T-helper 17 cell (primary cell): ENCODE measurements at regions not wholly inside any gene's neighbourhood (a gene's known extent, or its start where the extent isn't known, plus 50 kb on each side); places are given as distances from the start of the nearest gene placed in this dataset.

Experiments used
- ATAC-seq: fragments of 150-1000 bp; cut with Tn5 transposase; 2 replicates; pipeline ENCODE4 v1.10.0; 2021; ENCODE audit warnings: mild to moderate bottlenecking, moderate library complexity
- DNase-seq, 3 donors: peaks; one replicate each; pipeline versions ENCODE4 v3.0.0 to v3.0.0-alpha.2; 2020 to 2021
- H3K9me3 ChIP-seq: one replicate; pipeline ENCODE4 v1.7.0; 2013; ENCODE audit warnings: low read length, mild to moderate bottlenecking; ENCODE audit not compliant: control insufficient read depth, poor library complexity, severe bottlenecking
- H3K27ac Mint-ChIP-seq: one replicate; pipeline ENCODE4 v1.8.0; 2022; ENCODE audit warnings: mild to moderate bottlenecking, moderate library complexity, mixed read lengths
- H3K27me3 Mint-ChIP-seq: one replicate; pipeline ENCODE4 v1.8.0; 2022; ENCODE audit warnings: mixed read lengths
- H3K36me3 Mint-ChIP-seq: one replicate; pipeline ENCODE4 v1.8.0; 2022; ENCODE audit warnings: low read depth, mixed read lengths
- H3K4me1 Mint-ChIP-seq: one replicate; pipeline ENCODE4 v1.8.0; 2022; ENCODE audit warnings: mild to moderate bottlenecking, mixed read lengths
- H3K4me3 Mint-ChIP-seq: one replicate; pipeline ENCODE4 v1.8.0; 2022; ENCODE audit warnings: mild to moderate bottlenecking, moderate library complexity, mixed read lengths

- no peaks in the 10 kb centered on the region for H3K4me1 Mint-ChIP-seq
- no peak overlapping the region for H3K27ac Mint-ChIP-seq
- DNase-seq (no peak), ATAC-seq (no peak)
- H3K36me3 Mint-ChIP-seq, result no peaks in the 10 kb centered on the region
- H3K4me3 Mint-ChIP-seq, result no peak overlapping the region
- no peaks in the 10 kb centered on the region for H3K9me3 ChIP-seq
- H3K27me3 Mint-ChIP-seq, result no peaks in the 10 kb centered on the region
Observed at GRCh38 chr6:93575495-93576267, 156.3 kb upstream of the EPHA7 start.

GRCh38 chr6:93574299-93574698 is 154.9 kb upstream of the EPHA7 start:
- H3K9me3 ChIP-seq, result no peaks in the 10 kb centered on the region
- DNase-seq (no peak), ATAC-seq (no peak)
- H3K27ac Mint-ChIP-seq, result no peak overlapping the region
- H3K4me3 Mint-ChIP-seq, result no peak overlapping the region
- no peaks in the 10 kb centered on the region for H3K36me3 Mint-ChIP-seq
- no peaks in the 10 kb centered on the region for H3K4me1 Mint-ChIP-seq
- H3K27me3 Mint-ChIP-seq, result no peaks in the 10 kb centered on the region

GRCh38 chr6:93571346-93571745 is 152.0 kb upstream of the EPHA7 start:
- Mint-ChIP-seq H3K4me3 (no peak overlapping the region), H3K36me3 (no peaks in the 10 kb centered on the region), H3K4me1 (no peaks in the 10 kb centered on the region), H3K27me3 (no peaks in the 10 kb centered on the region), H3K27ac (no peak overlapping the region)
- ATAC-seq, result no peak
- no peak for DNase-seq
- no peaks in the 10 kb centered on the region for H3K9me3 ChIP-seq

GRCh38 chr6:93568169-93568568 is 148.8 kb upstream of the EPHA7 start:
- Mint-ChIP-seq H3K27me3 (no peaks in the 10 kb centered on the region), H3K4me1 (no peaks in the 10 kb centered on the region), H3K36me3 (no peaks in the 10 kb centered on the region), H3K4me3 (no peak overlapping the region), H3K27ac (no peak overlapping the region)
- DNase-seq (no peak), ATAC-seq (no peak)
- H3K9me3 ChIP-seq, result no peaks in the 10 kb centered on the region

GRCh38 chr6:93567164-93567563 is 147.8 kb upstream of the EPHA7 start:
- Mint-ChIP-seq H3K27ac (no peak overlapping the region), H3K4me1 (no peaks in the 10 kb centered on the region), H3K4me3 (no peak overlapping the region), H3K36me3 (no peaks in the 10 kb centered on the region), H3K27me3 (no peaks in the 10 kb centered on the region)
- H3K9me3 ChIP-seq, result no peaks in the 10 kb centered on the region
- ATAC-seq, result no peak
- no peak for DNase-seq

GRCh38 chr6:93566285-93566684 is 146.9 kb upstream of the EPHA7 start:
- ATAC-seq (no peak), DNase-seq (no peak)
- H3K27ac Mint-ChIP-seq, result no peak overlapping the region
- no peaks in the 10 kb centered on the region for H3K9me3 ChIP-seq
- H3K27me3 Mint-ChIP-seq, result no peaks in the 10 kb centered on the region
- no peaks in the 10 kb centered on the region for H3K36me3 Mint-ChIP-seq
- H3K4me3 Mint-ChIP-seq, result no peak overlapping the region
- H3K4me1 Mint-ChIP-seq, result no peaks in the 10 kb centered on the region

GRCh38 chr6:93562582-93562981 is 143.2 kb upstream of the EPHA7 start:
- Mint-ChIP-seq H3K36me3 (no peaks in the 10 kb centered on the region), H3K27me3 (no peaks in the 10 kb centered on the region), H3K4me3 (no peak overlapping the region), H3K4me1 (no peaks in the 10 kb centered on the region), H3K27ac (no peak overlapping the region)
- ATAC-seq (no peak), DNase-seq (no peak)
- H3K9me3 ChIP-seq, result no peaks in the 10 kb centered on the region

GRCh38 chr6:93555292-93555691 is 135.9 kb upstream of the EPHA7 start:
- Mint-ChIP-seq H3K27me3 (no peaks in the 10 kb centered on the region), H3K27ac (no peak overlapping the region), H3K4me1 (no peaks in the 10 kb centered on the region), H3K4me3 (no peak overlapping the region), H3K36me3 (no peaks in the 10 kb centered on the region)
- DNase-seq, result no peak
- ATAC-seq, result no peak
- H3K9me3 ChIP-seq, result no peaks in the 10 kb centered on the region

GRCh38 chr6:93554018-93554417 is 134.7 kb upstream of the EPHA7 start:
- Mint-ChIP-seq H3K36me3 (no peaks in the 10 kb centered on the region), H3K27ac (no peak overlapping the region)

GRCh38 chr6:93550551-93551276 is 131.4 kb upstream of the EPHA7 start:
- DNase-seq (no peak), ATAC-seq (no peak)
- H3K9me3 ChIP-seq, result no peaks in the 10 kb centered on the region
- H3K4me3 Mint-ChIP-seq, result no peak overlapping the region
- no peaks in the 10 kb centered on the region for H3K4me1 Mint-ChIP-seq
- no peaks in the 10 kb centered on the region for H3K27me3 Mint-ChIP-seq
- no peak overlapping the region for H3K27ac Mint-ChIP-seq
- H3K36me3 Mint-ChIP-seq, result no peaks in the 10 kb centered on the region

More at GRCh38 chr6:93554018-93554417, 134.7 kb upstream of the EPHA7 start:
- Mint-ChIP-seq H3K27me3 (no peaks in the 10 kb centered on the region), H3K4me3 (no peak overlapping the region), H3K4me1 (no peaks in the 10 kb centered on the region)
- H3K9me3 ChIP-seq, result no peaks in the 10 kb centered on the region
- no peak for DNase-seq
- no peak for ATAC-seq

- no peak for DNase-seq
- no peak overlapping the region for H3K27ac Mint-ChIP-seq
- no peak overlapping the region for H3K4me3 Mint-ChIP-seq
- no peaks in the 10 kb centered on the region for H3K9me3 ChIP-seq
- ATAC-seq, result no peak
- H3K4me1 Mint-ChIP-seq, result no peaks in the 10 kb centered on the region
- no peaks in the 10 kb centered on the region for H3K27me3 Mint-ChIP-seq
- no peaks in the 10 kb centered on the region for H3K36me3 Mint-ChIP-seq
Observed at GRCh38 chr6:93549868-93550267, 130.5 kb upstream of the EPHA7 start.

- H3K4me1 Mint-ChIP-seq, result no peaks in the 10 kb centered on the region
- DNase-seq (no peak), ATAC-seq (no peak)
- no peaks in the 10 kb centered on the region for H3K27me3 Mint-ChIP-seq
- H3K36me3 Mint-ChIP-seq, result no peaks in the 10 kb centered on the region
- H3K4me3 Mint-ChIP-seq, result no peak overlapping the region
- peaks cover 2% of the 10 kb centered on the region for H3K9me3 ChIP-seq
- H3K27ac Mint-ChIP-seq, result no peak overlapping the region
Observed at GRCh38 chr6:93524671-93525451, 105.5 kb upstream of the EPHA7 start.

GRCh38 chr6:93523365-93523764 is 104.0 kb upstream of the EPHA7 start:
- H3K36me3 Mint-ChIP-seq, result no peaks in the 10 kb centered on the region
- H3K27me3 Mint-ChIP-seq, result no peaks in the 10 kb centered on the region
- H3K27ac Mint-ChIP-seq, result no peak overlapping the region
- DNase-seq, result no peak
- ATAC-seq, result no peak
- H3K9me3 ChIP-seq, result peaks cover 2% of the 10 kb centered on the region
- no peak overlapping the region for H3K4me3 Mint-ChIP-seq
- H3K4me1 Mint-ChIP-seq, result no peaks in the 10 kb centered on the region
